GM21528 (cell line): ENCODE measurements at regions not wholly inside any gene's neighbourhood (a gene's known extent, or its start where the extent isn't known, plus 50 kb on each side); places are given as distances from the start of the nearest gene placed in this dataset.

ENCODE experiments used
- ATAC-seq: cut with Tn5 transposase; IDR thresholded peaks from one replicate; pipeline ENCODE4 v1.9.1; 2021; ENCODE audit warnings: mild to moderate bottlenecking, moderate library complexity; ENCODE audit not compliant: unreplicated experiment, low FRiP score

- no peak for ATAC-seq
These were observed 103.1 kb upstream of the ATP11B start for GRCh38 chr3:182690172-182690571.

- no peak for ATAC-seq
These were observed 101.3 kb upstream of the ATP11B start for GRCh38 chr3:182692021-182692420.

- ATAC-seq, result no peak
These were observed 100.6 kb upstream of the ATP11B start for GRCh38 chr3:182692695-182693094.

DNA sequence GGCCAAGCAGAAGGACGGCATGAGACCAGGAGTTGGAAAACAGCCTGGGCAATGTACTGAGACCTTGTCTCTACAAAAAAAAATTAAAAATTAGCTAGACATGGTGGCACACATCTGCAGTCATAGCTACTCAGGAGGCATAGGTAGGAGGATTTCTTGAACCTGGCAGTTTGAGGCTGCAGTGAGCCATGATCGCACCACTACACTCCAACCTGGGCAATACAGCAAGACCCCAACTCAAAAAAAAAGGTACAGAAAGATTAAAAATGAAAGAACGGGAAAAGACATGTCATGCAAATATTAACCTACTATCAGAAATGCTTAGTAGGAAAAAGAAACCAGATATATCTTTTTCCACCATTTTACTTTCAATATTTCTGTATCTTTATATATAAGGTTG is 99.6 kb upstream of the ATP11B start:
- no peak for ATAC-seq

DNA sequence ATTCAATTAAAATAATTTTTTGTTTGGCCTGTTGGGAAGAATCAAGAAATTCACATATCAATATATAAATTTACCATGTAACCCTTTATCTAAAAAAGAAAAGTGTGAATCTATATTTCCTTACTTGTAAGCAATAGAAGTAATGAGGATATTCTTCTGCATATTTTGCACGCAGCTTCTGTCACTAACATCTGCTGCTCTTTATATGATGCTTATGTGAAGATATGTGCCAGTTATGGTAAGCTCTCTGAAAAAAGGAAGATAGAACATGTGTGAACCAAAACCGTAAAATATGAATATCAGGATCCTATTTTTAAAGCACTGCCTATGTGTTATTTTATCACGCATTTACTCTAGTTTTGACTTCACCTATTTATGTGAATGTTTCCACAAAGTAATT is 96.4 kb upstream of the ATP11B start:
- no peak for ATAC-seq

GRCh38 chr3:182697345-182697919 is 95.9 kb upstream of the ATP11B start:
- no peak for ATAC-seq

DNA sequence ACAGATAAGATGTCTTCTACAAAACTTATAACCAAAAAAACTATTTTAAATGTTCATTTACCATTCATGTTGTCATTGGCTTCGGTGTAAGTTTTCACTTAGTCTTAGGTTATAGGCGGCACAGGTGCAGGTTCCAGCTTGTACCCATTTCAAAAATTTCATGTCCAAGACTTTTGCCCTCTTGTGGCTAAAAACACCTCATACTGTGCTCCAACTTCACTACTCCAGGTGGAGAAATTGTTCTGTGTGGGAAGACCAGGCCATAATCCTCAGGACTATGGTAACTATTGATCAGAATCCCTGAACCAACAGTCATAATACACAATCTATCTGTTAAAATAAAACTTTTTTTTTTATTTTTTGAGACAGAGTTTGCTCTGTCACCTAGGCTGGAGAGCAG is 95.2 kb upstream of the ATP11B start:
- ATAC-seq, result no peak

GRCh38 chr3:182699550-182700170 is 93.6 kb upstream of the ATP11B start:
- ATAC-seq, result no peak

DNA sequence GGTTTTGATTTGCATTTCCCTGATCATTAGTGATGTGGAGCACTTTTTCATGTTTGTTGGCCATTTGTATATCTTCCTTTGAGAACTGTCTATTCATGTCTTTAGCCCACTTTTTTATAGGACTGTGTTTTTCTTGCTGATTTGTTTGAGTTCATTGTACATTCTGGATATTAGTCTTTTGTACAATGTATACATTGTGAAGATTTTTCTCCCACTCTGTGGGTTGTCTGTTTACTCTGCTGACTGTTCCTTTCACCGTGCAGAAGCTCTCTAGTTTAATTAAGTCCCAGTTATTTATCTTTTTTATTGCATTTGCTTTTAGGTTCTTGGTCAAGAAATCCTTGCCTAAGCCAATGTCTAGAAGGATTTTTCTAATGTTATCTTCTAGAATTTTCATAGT is 91.1 kb upstream of the ATP11B start:
- ATAC-seq, result no peak

DNA sequence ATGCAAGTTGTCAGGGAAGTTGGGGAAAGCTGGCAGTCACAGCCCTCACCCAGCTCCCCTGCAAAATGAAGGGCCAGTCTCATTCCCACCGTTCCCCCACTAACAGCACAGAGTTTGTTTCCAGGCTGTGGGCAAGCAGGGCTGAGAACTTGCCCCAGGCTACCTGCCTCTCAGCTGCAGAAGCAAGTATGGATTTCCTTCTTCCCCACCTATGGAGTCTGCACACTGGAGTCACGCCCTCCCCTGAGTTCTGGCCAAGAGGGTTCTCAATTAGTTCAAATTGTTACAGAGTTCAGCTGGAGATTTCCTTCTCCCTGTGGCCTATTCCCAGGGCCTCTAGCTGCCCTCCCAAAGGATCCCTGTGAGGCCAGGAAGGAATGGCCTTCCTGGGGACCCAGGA is 90.1 kb upstream of the ATP11B start:
- ATAC-seq, result no peak

- no peak for ATAC-seq
These were observed 88.4 kb upstream of the ATP11B start for GRCh38 chr3:182704926-182705325.

- no peak for ATAC-seq
These were observed 84.5 kb upstream of the ATP11B start for GRCh38 chr3:182708810-182709209.

DNA sequence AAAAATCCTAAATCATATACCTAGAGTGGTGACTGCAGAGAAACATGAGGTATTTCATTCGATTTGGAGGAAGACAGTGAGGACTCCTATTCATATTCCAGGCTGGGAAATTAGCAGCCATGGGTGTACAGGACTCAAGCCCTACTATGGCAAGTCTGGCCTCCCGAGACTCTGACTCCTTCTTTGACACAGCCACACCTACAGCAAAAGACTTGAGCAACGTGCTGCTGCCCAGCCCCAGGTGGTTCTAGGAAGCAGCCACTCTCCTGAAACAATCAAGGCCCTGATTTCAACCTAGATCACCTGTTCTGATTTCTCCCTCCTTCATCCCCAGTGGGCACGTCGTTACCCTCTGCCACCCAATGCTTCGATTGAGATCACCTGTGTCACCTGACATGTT is 84.0 kb upstream of the ATP11B start:
- ATAC-seq, result no peak

DNA sequence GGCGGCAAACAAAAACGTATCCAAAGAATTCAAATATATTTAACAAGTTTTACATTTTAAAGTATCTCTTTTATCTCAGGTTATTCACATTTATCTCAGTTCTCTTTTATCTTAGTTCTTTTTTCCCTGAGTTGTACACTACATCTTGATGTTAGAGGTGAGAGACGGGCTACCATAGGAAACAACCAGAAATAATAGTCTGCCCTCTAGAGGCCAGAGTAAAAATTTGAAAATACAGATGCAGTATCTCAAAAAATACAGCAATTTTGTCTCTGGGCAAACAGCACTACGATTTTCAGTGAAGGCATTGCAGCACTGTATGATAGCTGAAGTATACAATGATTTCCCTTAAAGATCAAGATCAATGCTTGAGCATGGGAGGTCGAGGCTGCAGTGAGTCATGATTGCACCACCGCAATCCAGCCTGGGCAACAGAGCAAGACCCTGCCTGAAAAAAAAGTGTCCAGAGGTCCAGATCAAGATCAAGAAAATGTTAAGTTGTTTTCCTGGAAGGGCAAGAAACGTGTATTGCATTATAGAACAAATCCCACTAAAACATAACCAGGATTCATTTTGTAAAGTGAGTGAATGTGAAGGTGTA is 82.6 kb upstream of the ATP11B start:
- peak; percentile 69 for ATAC-seq

- ATAC-seq, result no peak
These were observed 82.0 kb upstream of the ATP11B start for GRCh38 chr3:182711261-182711683.

DNA sequence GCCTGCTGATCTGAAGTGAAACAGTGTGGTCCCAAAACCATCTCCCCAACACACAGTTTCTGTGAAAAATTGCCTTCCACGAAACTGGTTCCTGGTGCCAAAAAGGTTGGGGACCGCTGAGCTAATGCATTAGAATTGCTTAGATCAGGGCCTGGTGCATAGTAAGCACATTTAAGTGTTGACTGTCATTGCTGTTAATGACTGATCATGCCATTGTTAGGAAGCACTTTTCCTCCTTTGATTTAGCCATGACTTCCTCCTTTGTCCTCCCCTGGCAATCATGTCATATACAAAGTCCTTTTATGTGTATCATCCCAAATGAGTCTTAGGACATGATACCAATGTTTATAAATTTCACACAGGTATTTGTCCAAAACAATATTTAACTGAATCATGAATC is 81.5 kb upstream of the ATP11B start:
- ATAC-seq, result no peak

DNA sequence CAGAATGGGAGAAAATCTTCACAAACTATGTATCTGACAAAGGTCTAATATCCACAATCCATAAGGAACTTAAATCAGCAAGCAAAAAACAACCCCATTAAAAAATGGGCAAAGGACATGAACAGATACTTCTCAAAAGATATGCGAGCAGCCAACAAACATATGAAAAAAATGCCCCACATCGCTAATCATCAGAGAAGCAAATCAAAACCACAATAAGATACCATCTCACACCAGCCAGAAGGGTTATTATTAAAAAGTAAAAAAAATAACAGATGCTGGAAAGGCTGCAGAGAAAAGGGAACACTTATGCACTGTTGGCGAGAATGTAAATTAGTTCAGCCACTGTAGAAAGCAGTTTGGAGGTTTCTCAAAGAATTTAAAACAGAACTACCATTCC is 80.2 kb upstream of the ATP11B start:
- no peak for ATAC-seq

GRCh38 chr3:182713743-182714517 is 79.4 kb upstream of the ATP11B start:
- no peak for ATAC-seq

DNA sequence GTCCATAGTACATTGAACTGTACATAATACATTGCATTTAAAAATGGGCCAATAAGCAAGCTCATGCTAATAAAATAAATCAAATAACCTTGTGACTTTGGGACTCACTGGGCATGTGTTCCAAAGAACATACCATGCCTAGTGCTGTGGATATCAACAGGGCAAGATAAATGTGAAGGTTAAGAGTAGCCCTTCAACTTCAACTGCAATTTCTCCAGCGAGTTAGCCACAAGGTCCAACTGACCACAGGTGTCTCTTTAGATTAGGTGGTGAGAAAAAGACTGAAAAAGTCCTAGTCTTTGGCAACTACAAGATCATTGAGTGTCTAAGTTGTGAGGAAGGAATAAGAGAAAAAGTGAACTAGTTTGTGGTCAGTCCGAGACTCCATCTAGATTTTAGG is 78.3 kb upstream of the ATP11B start:
- ATAC-seq, result no peak

DNA sequence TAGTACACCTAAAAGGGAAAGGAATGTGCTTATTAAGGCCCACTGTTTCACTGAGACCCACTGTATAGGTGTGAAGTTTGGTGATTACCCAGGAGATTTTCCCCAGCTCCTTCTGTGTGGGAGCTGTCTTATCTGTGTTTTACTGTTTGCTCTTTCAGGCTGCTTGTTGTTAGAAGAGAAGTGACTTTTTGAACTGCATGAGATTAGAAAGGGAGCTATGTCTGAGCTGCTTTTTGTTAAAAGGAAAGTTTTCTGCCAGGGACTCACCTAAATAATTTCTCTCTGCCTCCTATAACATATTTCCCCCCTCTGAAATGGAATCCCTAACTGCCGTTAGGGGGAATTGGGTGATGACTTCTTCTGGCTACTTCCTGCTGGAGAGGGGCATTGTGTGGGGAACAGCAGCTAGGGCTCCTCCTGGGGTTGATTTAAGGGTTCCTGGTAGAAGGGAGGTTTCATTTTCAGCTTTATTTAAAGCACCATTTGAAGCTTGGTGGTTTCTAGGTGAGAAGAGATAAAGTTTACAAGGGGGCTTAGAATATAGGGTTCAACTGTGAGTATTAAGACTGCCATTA is 77.1 kb upstream of the ATP11B start:
- ATAC-seq, result peak; percentile 54

GRCh38 chr3:182717216-182717615 is 76.1 kb upstream of the ATP11B start:
- ATAC-seq, result peak; percentile 89
